ENCODE measurements at regions not wholly inside any gene's neighbourhood (a gene's known extent, or its start where the extent isn't known, plus 50 kb on each side); places are given as distances from the start of the nearest gene placed in this dataset.

DNA sequence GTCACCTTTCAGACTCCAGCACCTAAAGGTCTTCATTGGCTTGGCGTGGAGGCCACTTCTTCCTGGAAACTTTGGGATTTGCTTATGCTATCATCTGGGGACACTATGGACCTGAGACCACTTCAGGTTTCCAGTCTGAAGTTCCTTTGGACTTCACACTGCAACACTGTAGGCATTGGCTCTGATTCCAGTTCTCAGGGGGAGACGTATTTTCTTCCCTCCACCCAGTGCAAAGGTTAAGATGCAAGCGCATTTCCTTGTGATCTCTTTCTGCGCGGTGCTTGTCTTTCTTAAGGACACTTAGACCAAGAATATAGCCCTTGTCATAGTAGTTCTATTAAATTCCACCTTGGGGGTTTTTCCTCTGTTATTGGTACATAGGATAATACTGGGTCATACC lies 299.8 kb downstream of the TSHZ3 start:
- H3K9me3 ChIP-seq (replicated peaks in 1 of 2; ENCODE audit: control insufficient read depth in 1 of 2, insufficient read depth in 1 of 2, low read length in 2 of 2) = no peaks in the 10 kb centered on the region
- WGBS (ENCODE audit: insufficient coverage) = 100% methylated on average over 1 of the region's 5 CpGs
- H3K4me2 ChIP-seq (replicated peaks; ENCODE audit: extremely low read depth, low read length, poor library complexity, severe bottlenecking) = no peak overlapping the region
- Mint-ChIP-seq H3K4me3 (no peak overlapping the region), H3K27ac (no peak overlapping the region), H3K36me3 (no peaks in the 10 kb centered on the region), H3K4me1 (no peaks in the 10 kb centered on the region), H3K27me3 (ENCODE audit: low read depth in 3 of 3) (peaks cover 0 to 18% (median 2%) of the 10 kb centered on the region in 3 donors), H3K9me3 (peaks cover 0 to 2% (median 0%) of the 10 kb centered on the region in 7 donors)
- H3K36me3 ChIP-seq (replicated peaks in 1 of 2; ENCODE audit: control insufficient read depth in 1 of 2, insufficient read depth in 2 of 2, low read length in 2 of 2) = no peaks in the 10 kb centered on the region
- H3K4me3 ChIP-seq (replicated peaks in 1 of 3; ENCODE audit: low read depth in 2 of 3, low read length in 3 of 3) = no peak overlapping the region
- no peak for DNase-seq
- H2AFZ ChIP-seq (ENCODE audit: insufficient read depth, low read depth, low read length, poor library complexity, severe bottlenecking) = no peak overlapping the region
- no peaks in the 10 kb centered on the region for H3K79me2 ChIP-seq (ENCODE audit: insufficient read depth, low read length)
- H3K9ac ChIP-seq (ENCODE audit: insufficient read depth, low read length, poor library complexity, severe bottlenecking) = no peak overlapping the region
- H4K20me1 ChIP-seq (ENCODE audit: insufficient read depth, low read length) = no peaks in the 10 kb centered on the region
- H3K27me3 ChIP-seq (ENCODE audit: control insufficient read depth in 2 of 2, insufficient read depth in 2 of 2, low read length in 2 of 2) = no peaks in the 10 kb centered on the region
- H3K4me1 ChIP-seq (ENCODE audit: control insufficient read depth in 1 of 2, insufficient read depth in 2 of 2, low read length in 2 of 2) = no peaks in the 10 kb centered on the region
- TF ChIP-seq, protein P1, sequence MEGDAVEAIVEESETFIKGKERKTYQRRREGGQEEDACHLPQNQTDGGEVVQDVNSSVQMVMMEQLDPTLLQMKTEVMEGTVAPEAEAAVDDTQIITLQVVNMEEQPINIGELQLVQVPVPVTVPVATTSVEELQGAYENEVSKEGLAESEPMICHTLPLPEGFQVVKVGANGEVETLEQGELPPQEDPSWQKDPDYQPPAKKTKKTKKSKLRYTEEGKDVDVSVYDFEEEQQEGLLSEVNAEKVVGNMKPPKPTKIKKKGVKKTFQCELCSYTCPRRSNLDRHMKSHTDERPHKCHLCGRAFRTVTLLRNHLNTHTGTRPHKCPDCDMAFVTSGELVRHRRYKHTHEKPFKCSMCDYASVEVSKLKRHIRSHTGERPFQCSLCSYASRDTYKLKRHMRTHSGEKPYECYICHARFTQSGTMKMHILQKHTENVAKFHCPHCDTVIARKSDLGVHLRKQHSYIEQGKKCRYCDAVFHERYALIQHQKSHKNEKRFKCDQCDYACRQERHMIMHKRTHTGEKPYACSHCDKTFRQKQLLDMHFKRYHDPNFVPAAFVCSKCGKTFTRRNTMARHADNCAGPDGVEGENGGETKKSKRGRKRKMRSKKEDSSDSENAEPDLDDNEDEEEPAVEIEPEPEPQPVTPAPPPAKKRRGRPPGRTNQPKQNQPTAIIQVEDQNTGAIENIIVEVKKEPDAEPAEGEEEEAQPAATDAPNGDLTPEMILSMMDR (IDR thresholded peaks at IDR 0.05) = no peak
- no peak overlapping the region for H3K27ac ChIP-seq (ENCODE audit: low read depth in 1 of 2, low read length in 2 of 2)
- intact Hi-C loops (cut with micrococcal nuclease) = no loop called here

DNA sequence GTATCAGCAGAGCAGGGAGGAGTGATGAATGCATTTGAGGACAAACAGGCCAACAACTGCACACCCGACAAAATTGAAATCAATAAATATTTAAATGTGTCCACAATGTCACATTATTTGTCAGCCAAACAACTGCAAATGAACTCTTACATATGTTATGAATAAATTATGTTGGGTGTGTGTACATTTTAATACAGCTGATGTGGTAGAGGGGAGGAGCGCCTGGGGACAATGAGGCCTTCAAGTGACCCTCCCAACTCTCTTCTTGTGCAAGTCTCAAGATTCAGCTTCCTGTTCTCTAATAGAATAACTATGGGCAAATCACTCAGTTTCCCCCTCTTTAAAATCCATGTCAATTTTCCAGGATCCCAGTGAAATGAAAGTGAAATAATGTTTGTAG lies 303.2 kb downstream of the TSHZ3 start:
- TF ChIP-seq, protein P1 (IDR thresholded peaks at IDR 0.05) = no peak
- Histone ChIP-seq H3K4me3 (replicated peaks in 1 of 3; ENCODE audit: low read depth in 2 of 3, low read length in 3 of 3) (no peak overlapping the region), H3K79me2 (ENCODE audit: insufficient read depth, low read length) (no peaks in the 10 kb centered on the region), H3K9me3 (replicated peaks in 1 of 2; ENCODE audit: control insufficient read depth in 1 of 2, insufficient read depth in 1 of 2, low read length in 2 of 2) (no peaks in the 10 kb centered on the region), H4K20me1 (ENCODE audit: insufficient read depth, low read length) (no peaks in the 10 kb centered on the region), H3K4me1 (ENCODE audit: control insufficient read depth in 1 of 2, insufficient read depth in 2 of 2, low read length in 2 of 2) (no peaks in the 10 kb centered on the region), H2AFZ (ENCODE audit: insufficient read depth, low read depth, low read length, poor library complexity, severe bottlenecking) (no peak overlapping the region), H3K36me3 (replicated peaks in 1 of 2; ENCODE audit: control insufficient read depth in 1 of 2, insufficient read depth in 2 of 2, low read length in 2 of 2) (no peaks in the 10 kb centered on the region), H3K27ac (ENCODE audit: low read depth in 1 of 2, low read length in 2 of 2) (no peak overlapping the region), H3K4me2 (replicated peaks; ENCODE audit: extremely low read depth, low read length, poor library complexity, severe bottlenecking) (no peak overlapping the region), H3K27me3 (ENCODE audit: control insufficient read depth in 2 of 2, insufficient read depth in 2 of 2, low read length in 2 of 2) (no peaks in the 10 kb centered on the region), H3K9ac (ENCODE audit: insufficient read depth, low read length, poor library complexity, severe bottlenecking) (no peak overlapping the region)
- Mint-ChIP-seq H3K27ac (no peak overlapping the region), H3K27me3 (ENCODE audit: low read depth in 3 of 3) (peaks cover 1 to 5% (median 1%) of the 10 kb centered on the region in 3 donors), H3K36me3 (no peaks in the 10 kb centered on the region), H3K4me1 (no peaks in the 10 kb centered on the region), H3K9me3 (peaks cover 0 to 2% (median 0%) of the 10 kb centered on the region in 7 donors), H3K4me3 (no peak overlapping the region)
- WGBS (ENCODE audit: insufficient coverage) = no CpG with 5 or more reads among the region's 2 CpGs
- no peak for DNase-seq
- intact Hi-C loops (cut with micrococcal nuclease) = no loop called here
